ENCODE measurements at regions not wholly inside any gene's neighbourhood (a gene's known extent, or its start where the extent isn't known, plus 50 kb on each side); places are given as distances from the start of the nearest gene placed in this dataset.
"Not testable (repeated sequence)": the region's sequence is repeated elsewhere in the genome, so short reads cannot be mapped to it uniquely, and the experiment has no call there.

GRCh38 chr18:40258311-40258710 is 1696.7 kb upstream of the PIK3C3 start:
- DNase-seq (ENCODE audit: low read depth in 2 of 3, low spot score in 2 of 3) = no peak

DNA sequence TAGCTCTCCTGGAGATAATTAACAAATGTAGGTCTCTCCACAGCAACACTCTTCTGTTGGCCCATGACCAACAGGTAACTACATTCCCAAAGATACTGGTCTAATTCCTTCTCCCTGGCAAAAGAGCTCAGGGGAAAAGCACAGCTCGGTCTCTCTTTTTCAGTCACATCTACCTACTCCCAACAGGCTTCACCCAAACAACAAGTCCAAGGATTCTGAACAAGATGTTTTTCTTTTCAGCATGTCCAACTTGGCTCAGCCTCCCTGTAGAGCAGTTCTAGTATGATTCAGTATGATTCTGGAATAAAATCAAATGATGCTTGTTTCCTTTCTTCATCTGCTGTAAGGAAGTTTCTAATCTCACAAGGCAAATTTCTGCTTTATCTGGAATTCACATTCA is 1704.8 kb upstream of the PIK3C3 start:
- no peak for DNase-seq (ENCODE audit: low read depth in 2 of 3, low spot score in 2 of 3)

DNA sequence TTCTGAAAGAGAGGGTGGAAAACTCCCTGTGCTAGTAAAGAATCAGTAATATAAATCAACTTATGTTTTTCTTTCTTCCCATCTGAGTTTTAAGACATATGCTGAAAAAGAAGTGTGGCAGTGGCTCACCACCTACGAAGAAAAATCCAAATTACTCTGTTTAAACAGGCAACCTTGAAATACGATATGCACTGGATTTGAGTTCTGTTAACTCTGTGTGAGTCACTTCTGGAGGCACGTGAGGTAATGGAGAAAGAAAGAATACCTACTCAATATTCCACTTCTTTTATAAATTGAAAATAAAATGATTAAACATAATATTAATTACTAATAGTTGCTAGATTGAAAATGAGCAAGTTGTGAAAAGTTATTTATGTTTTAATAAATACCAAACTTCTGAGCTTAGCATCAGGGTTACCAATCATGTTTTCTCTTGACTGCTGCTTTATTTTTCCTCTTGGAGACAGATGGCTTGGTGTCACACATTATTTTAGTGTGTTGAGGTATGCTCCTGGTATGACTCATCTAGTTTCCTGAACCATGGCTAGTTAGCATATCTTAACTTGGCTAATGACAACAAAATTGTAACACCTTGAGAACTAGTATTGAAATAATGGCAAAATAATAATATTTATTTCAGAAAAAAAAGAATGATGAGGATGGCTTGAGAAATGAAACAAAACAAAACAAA is 1705.5 kb upstream of the PIK3C3 start:
- DNase-seq (ENCODE audit: low read depth in 2 of 3, low spot score in 2 of 3) = no peak

DNA sequence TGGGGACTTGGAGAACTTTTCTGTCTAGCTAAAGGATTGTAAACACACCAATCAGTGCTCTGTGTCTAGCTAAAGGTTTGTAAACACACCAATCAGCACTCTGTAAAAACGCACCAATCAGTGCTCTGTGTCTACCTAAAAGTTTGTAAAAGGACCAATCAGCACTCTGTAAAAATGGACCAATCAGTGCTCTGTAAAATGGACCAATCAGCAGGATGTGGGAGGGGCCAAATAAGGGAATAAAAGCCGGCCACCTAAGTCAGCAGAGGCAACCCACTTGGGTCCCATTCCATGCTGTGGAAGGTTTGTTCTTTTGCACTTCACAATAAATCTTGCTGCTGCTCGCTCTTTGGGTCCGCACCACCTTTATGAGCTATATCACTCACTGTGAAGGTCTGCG is 1709.4 kb upstream of the PIK3C3 start:
- not testable (repeated sequence) for DNase-seq (ENCODE audit: low read depth in 2 of 3, low spot score in 2 of 3)

DNA sequence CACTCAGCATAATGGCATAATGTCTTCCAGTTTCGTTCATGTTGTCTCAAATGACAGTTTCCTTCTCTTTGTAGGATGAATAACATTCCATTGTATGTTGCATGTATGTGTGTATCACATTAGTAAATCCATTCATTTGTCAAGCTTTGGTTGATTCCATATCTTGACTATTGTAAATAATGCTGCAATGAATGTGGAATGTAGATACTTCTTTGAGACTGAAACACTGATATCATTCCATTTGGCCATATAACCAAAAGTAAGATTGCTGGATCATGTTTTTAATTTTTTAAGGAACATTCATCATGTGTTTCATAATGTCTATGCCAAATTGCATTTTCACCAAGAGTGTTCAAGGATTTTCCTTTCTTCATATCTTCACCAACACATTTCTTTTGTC is 1711.4 kb upstream of the PIK3C3 start:
- DNase-seq (ENCODE audit: low read depth in 2 of 3, low spot score in 2 of 3) = no peak

DNA sequence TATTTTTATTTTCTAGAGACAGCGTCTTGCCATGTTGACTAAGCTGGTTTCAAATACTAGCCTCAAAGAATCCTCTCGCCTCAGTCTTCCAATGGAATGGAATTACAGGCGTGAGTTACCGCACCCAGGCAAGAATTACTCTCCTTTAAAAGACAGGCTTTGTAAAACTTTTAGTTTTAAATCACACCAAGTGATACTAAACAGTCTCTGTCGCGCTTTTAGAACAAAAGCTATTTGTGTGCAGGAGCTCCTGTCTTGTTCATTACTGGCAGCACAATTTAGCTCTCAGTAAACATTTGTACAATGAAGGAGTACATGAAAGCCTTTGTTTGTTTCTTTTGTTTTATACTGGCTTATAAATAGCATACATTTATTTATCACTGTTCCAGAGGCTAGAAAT is 1719.2 kb upstream of the PIK3C3 start:
- no peak for DNase-seq (ENCODE audit: low read depth in 2 of 3, low spot score in 2 of 3)

DNA sequence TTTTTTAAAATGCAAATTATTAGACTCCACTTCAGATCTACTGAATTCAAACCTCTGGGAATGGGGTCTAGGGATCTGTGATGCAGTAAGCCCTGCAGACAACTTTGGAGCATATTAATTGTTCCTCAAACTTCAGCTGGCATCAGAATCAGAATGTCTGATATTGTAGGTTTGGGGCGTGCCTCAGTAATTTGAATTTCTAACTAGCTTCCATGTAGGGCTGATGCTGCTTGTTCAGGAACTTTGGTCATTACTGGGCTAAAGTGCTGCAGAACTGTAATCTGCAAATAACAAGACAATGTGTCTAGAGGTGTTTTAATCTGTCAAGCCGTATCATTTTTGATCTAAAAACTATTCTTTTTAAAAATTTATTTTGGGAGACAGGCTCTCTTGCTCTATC is 1719.7 kb upstream of the PIK3C3 start:
- no peak for DNase-seq (ENCODE audit: low read depth in 2 of 3, low spot score in 2 of 3)

DNA sequence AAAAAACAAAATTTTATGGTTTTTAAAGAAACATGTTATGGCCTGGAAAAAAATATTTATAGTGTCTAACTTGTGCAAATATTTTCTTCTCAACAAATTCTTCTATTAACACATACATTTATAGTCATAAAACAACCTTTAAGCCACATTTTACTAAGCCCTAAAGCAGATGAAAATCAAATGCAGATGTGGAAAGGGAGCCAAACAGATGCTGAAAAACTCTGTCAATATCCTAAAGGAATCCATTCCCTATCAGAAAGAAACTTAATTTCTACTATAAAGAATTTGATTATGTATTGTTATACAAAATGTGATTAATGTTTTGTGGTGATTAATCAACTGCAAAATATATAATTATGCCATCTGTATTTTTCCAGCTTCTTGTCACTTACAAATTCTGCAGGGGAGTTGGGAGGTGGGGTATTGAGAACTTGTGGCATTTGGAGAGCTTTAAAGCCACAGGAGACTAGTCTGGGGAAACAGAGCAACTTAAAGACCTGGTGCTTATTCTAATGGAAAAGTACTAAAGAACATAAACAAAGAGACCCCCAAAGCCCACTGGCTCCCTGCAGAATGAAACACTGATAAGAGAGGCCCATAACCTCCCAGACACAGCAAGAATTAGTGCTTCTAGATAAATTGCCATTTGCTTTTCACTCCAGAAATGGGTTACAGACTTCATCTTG is 1721.0 kb upstream of the PIK3C3 start:
- no peak for DNase-seq (ENCODE audit: low read depth in 2 of 3, low spot score in 2 of 3)

DNA sequence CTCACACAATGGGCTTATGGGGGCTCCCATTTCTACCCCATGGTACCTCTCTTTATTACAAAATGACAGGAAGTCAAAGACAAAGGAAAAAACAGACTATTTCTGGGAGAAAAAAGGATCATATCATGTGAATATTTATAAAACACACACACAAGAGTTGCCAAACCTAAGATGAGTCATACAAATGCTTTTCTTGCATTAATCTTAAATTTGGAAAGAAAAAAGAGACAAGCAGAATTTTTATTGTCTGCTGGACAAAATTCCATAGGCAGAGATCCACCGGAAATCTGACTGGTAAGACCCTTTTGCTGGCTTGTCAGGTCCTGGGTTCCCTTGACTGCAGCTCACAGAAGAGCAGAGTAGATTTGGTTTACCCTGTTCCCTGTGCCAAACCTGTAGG is 1732.3 kb upstream of the PIK3C3 start:
- no peak for DNase-seq (ENCODE audit: low read depth in 2 of 3, low spot score in 2 of 3)

- DNase-seq (ENCODE audit: low read depth in 2 of 3, low spot score in 2 of 3) = no peak
These were observed 1738.2 kb upstream of the PIK3C3 start for GRCh38 chr18:40216856-40217255.

DNA sequence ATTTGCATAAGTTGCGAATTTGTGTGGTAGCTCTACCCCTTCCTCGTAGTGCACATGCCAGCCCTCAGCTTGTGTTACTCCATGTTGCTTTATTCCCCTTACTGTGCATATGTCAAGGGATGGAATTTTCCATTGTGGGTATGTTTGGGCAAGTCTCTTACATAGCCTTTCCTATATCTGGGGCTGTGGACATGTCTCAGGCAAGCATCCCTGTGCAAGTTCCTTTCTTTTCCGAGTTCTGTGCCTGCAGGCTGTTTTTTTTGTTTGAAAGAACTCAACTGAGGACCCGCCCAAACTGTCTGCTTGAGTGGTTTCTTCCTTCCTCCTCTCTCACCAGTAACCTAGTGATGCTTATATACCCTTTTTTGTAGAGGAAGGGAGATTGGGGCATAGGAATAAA is 1739.1 kb upstream of the PIK3C3 start:
- DNase-seq (ENCODE audit: low read depth in 2 of 3, low spot score in 2 of 3) = no peak

- DNase-seq (ENCODE audit: low read depth in 2 of 3, low spot score in 2 of 3) = no peak
These were observed 1744.3 kb upstream of the PIK3C3 start for GRCh38 chr18:40210696-40211095.

- no peak for DNase-seq (ENCODE audit: low read depth in 2 of 3, low spot score in 2 of 3)
These were observed 1746.1 kb upstream of the PIK3C3 start for GRCh38 chr18:40208958-40209357.

DNA sequence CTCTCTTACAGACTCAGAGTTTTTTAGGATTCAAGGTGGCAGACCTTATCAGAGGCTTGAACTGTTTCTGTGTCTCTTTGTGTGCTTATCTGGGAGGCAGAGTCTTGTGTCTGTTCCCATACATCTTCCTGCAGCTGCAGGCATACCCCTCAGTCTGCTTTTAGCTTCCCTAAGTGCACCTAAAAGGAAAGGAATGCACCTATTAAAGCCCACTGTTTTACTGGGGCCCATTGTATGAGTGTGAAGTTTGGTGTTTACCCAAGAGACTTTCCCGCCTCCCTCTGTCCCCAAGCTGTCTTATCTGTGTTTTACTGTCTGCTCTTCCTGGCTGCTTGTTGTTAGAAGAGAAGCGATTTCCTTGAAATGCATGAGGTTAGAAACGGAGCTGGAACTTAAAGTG is 1757.3 kb upstream of the PIK3C3 start:
- no peak for DNase-seq (ENCODE audit: low read depth in 2 of 3, low spot score in 2 of 3)

GRCh38 chr18:40186677-40187076 is 1768.4 kb upstream of the PIK3C3 start:
- DNase-seq (ENCODE audit: low read depth in 2 of 3, low spot score in 2 of 3) = no peak

GRCh38 chr18:40179729-40180461 is 1775.1 kb upstream of the PIK3C3 start:
- DNase-seq (ENCODE audit: low read depth in 2 of 3, low spot score in 2 of 3) = no peak

DNA sequence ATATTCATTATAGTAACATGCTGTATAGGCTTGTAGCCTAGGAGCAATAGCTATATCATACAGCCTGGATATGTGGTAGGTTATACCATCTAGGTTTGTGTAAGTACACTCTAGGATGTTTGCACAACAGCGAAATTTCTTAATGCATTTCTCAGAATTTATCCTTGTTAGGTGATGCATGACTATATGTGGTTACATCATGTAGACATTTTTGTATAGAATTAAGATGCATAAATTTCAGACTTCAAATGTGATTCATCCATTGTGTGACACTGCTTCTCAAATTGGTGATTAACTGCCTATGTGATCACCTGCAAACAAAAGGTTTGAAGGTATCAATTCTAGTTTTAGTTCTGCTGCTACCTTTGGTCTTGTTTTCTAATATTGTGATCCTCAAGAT is 1787.0 kb upstream of the PIK3C3 start:
- DNase-seq (ENCODE audit: low read depth in 2 of 3, low spot score in 2 of 3) = no peak

DNA sequence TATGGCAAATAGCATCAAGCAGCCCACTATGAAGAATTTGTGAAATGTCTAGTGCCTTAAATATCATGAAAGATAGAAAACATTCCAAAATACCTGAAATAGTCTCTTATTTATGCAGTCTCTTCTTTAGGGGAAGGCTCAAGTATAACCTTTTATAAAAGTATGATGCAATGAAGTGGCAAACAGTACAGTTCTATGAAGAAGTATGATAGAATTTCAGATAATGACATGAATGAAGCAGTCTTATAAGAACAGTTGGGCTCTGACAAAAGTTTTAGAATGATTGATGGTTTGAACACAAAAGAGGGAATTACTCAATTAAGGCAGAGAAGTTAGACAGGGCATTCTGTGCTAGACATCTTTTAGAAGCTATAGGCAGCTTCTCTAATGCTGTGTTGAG is 1791.8 kb upstream of the PIK3C3 start:
- DNase-seq (ENCODE audit: low read depth in 2 of 3, low spot score in 2 of 3) = no peak

DNA sequence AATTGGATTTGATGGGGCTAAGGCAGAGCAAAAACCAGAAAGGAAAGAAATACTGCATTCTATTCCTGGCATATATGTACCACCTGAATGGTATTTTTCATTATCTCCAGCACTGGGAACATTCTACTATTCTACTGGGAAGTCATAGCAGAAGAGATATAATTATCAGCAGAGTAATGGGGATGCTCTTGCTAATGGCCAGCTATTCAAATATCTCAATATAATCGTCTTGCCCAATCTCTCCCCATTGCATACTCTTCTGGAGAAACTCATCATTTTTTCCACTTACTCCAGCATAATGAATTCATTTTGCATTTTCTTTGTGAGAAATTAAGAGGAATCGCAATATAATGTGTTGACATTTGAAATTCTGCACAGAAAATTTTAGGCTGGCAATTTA is 1794.7 kb upstream of the PIK3C3 start:
- no peak for DNase-seq (ENCODE audit: low read depth in 2 of 3, low spot score in 2 of 3)

GRCh38 chr18:40159141-40160017 is 1795.7 kb upstream of the PIK3C3 start:
- peak in 2 of 3 donors; percentile 5 to 51 for DNase-seq (ENCODE audit: low read depth in 2 of 3, low spot score in 2 of 3)

DNA sequence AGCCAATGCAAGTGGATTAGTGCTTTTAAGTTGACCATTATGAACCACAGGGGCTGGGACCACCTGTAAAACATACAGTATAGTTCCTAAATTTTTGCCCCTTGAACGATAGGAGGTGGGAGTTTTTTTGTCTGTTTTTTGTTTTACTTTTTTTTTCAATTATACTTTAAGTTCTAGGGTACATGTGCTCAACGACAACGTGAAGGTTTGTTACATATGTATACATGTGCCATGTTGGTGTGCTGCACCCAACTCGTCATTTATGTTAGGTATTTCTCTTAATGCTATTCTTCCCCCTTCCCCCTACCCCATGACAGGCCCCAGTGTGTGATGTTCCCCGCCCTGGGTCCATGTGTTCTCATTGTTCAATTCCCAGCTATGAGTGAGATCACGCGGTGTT is 1797.9 kb upstream of the PIK3C3 start:
- DNase-seq (ENCODE audit: low read depth in 2 of 3, low spot score in 2 of 3) = no peak
